HepG2 (cell line): ENCODE measurements at regions not wholly inside any gene's neighbourhood (a gene's known extent, or its start where the extent isn't known, plus 50 kb on each side); places are given as distances from the start of the nearest gene placed in this dataset.

Experiments
- ATAC-seq: fragments of 200-7000 bp; cut with Tn5 transposase; 3 replicates; pipeline ENCODE4 v1.9.1; 2020; ENCODE audit warnings: mild to moderate bottlenecking, moderate library complexity
- BruUV-seq: library from RNA; stranded (reverse); fragments of 400-500 nt; replicated peaks from 2 replicates; lab custom pipeline; 2021; lab: Mats Ljungman, UMichigan
- CTCF ChIA-PET: fragments of 300-600 bp; formaldehyde crosslinking; extraction: SDS; loops from one replicate; lab custom pipeline; 2021; ENCODE audit warnings: low total read pairs, inconsistent platforms, low intra/inter-chr PET ratio; lab: Yijun Ruan, JAX
- POLR2A ChIA-PET: fragments of 350-600 bp; sonication (Branson Sonifier 250); formaldehyde crosslinking; loops from one replicate; lab custom pipeline; 2020; ENCODE audit warnings: antibody characterized with exemption, inconsistent platforms; lab: Yijun Ruan, JAX
- DNase-seq: peaks from one replicate; pipeline ENCODE4 v3.0.0-alpha.2; 2015; ENCODE audit warnings: low spot score
- FAIRE-seq: peaks from 3 replicates; lab custom pipeline; 2011; peaks lifted over from hg19 to GRCh38; lab: Jason Lieb, UNC
- H2AFZ ChIP-seq: one replicate; pipeline ENCODE4 v1.6.1; 2011; ENCODE audit warnings: low read length, inconsistent platforms
- H3K27ac ChIP-seq: fragments of 300-600 bp; 3 replicates; pipeline ENCODE4 v1.8.0; 2011; ENCODE audit warnings: mixed run types, mild to moderate bottlenecking, mixed read lengths, low read length, inconsistent platforms; ENCODE audit not compliant: insufficient read depth; ENCODE audit errors: extremely low read length
- H3K27me3 ChIP-seq, 2 experiments: fragments of 200-600 bp in 1 of 2; 2 replicates in 1 of 2; 3 replicates in 1 of 2; pipeline versions ENCODE4 v1.6.0 to v1.8.0; 2011; ENCODE audit warnings: low read length in 2 of 2, mild to moderate bottlenecking in 2 of 2, moderate library complexity in 2 of 2, inconsistent platforms in 1 of 2; ENCODE audit not compliant: insufficient read depth in 2 of 2, control insufficient read depth in 1 of 2
- H3K36me3 ChIP-seq, 2 experiments: fragments of 200-600 bp in 1 of 2; replicated peaks in 1 of 2; 2 replicates in 1 of 2; 3 replicates in 1 of 2; pipeline versions ENCODE4 v1.5.1 to v1.8.0; 2011; ENCODE audit warnings: low read length in 2 of 2, inconsistent platforms in 1 of 2; ENCODE audit not compliant: insufficient read depth in 2 of 2, control insufficient read depth in 1 of 2
- H3K4me1 ChIP-seq: 2 replicates; pipeline ENCODE4 v1.5.1; 2012; ENCODE audit warnings: low read length, inconsistent platforms; ENCODE audit not compliant: insufficient read depth
- H3K4me2 ChIP-seq: 2 replicates; pipeline ENCODE4 v1.6.0; 2011; ENCODE audit warnings: low read depth, low read length, inconsistent platforms
- H3K4me3 ChIP-seq, 3 experiments: fragments of 200-600 bp in 1 of 3; sonication (generic), shearing (Covaris generic) in 1 of 3; replicated peaks in 1 of 3; 2 replicates each; pipeline ENCODE4 v1.5.1; 2011 to 2016; ENCODE audit warnings: low read length in 3 of 3, inconsistent platforms in 2 of 3, low read depth in 2 of 3, mild to moderate bottlenecking in 2 of 3, control low read depth in 1 of 3, mixed read lengths in 1 of 3; ENCODE audit not compliant: insufficient read depth in 1 of 3
- H3K79me2 ChIP-seq: one replicate; pipeline ENCODE4 v1.6.1; 2011; ENCODE audit warnings: low read length, inconsistent platforms; ENCODE audit not compliant: insufficient read depth
- H3K9ac ChIP-seq: 2 replicates; pipeline ENCODE4 v1.6.0; 2011; ENCODE audit warnings: mild to moderate bottlenecking, low read depth, low read length, inconsistent platforms; ENCODE audit not compliant: insufficient read depth
- H3K9me3 ChIP-seq: 2 replicates; pipeline ENCODE4 v1.5.1; 2012; ENCODE audit warnings: mild to moderate bottlenecking, low read length
- H4K20me1 ChIP-seq: 2 replicates; pipeline ENCODE4 v1.6.0; 2011; ENCODE audit warnings: inconsistent platforms, mild to moderate bottlenecking, low read length, moderate library complexity; ENCODE audit not compliant: insufficient read depth
- BCL6 ChIP-seq: IDR thresholded peaks from 2 replicates; pipeline ENCODE4 v1.6.1; 2016; ENCODE audit warnings: missing genetic modification reagents, missing compliant biosample characterization
- ELF1 ChIP-seq: sonication (generic); formaldehyde crosslinking; IDR thresholded peaks from 2 replicates; pipeline ENCODE4 v1.4.0; 2020; ENCODE audit warnings: missing genetic modification reagents
- SIN3B ChIP-seq: fragments of 150-350 bp; IDR thresholded peaks from 2 replicates; pipeline ENCODE4 v1.6.1; 2014; ENCODE audit warnings: low read length
- ZNF790 ChIP-seq: sonication (generic); formaldehyde crosslinking; IDR thresholded peaks from 2 replicates; pipeline ENCODE4 v1.8.0; 2022; ENCODE audit warnings: missing genetic modification reagents, mild to moderate bottlenecking, borderline replicate concordance
- WGBS: methylation state at CpG from one replicate; pipeline ENCODE4 v1.1.6; 2017; ENCODE audit warnings: low lambda C conversion rate; 5-methylcytosine and 5-hydroxymethylcytosine counted together
- in situ Hi-C: cut with HindIII; loops from 2 replicates; pipeline ENCODE4 v1.10.0; 2017; ENCODE audit warnings: low pct_unique_long_range_greater_than_20kb; ENCODE audit not compliant: extremely low pct_ligation_motif_present
- intact Hi-C: fragments of 100-400 bp; cut with micrococcal nuclease; formaldehyde crosslinking; loops from one replicate; pipeline ENCODE4 v1.10.0; 2022; ENCODE audit not compliant: unreplicated experiment
- TF ChIP-seq, protein P1 (sequence below): sonication (generic); formaldehyde crosslinking; IDR thresholded peaks from 2 replicates; pipeline ENCODE4 v1.5.0; 2020; ENCODE audit warnings: missing genetic modification reagents
- TF ChIP-seq, protein P2 (sequence below): sonication (generic); formaldehyde crosslinking; IDR thresholded peaks from 2 replicates; pipeline ENCODE4 v1.5.1; 2020; ENCODE audit warnings: mild to moderate bottlenecking, moderate library complexity, missing genetic modification reagents

DNA sequence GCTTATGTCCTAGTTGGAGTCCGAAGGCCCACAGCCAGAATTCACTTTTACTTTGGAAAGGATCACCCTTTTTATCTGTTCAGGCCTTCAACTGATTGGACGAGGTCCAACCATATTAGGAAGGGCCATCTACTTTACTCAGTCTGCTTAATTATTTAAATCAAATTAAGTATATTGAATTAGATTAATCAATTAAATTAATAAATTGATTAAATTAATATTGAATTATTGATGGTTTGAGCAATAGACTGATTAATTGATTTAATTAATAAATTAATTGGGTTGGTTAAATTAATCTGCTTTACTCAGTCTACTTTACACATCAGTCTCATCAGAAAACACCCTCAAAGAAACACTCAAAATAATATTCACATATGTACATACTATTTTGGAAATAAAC lies 816.9 kb upstream of the POT1 start (continued):
- TF ChIP-seq, protein P1, sequence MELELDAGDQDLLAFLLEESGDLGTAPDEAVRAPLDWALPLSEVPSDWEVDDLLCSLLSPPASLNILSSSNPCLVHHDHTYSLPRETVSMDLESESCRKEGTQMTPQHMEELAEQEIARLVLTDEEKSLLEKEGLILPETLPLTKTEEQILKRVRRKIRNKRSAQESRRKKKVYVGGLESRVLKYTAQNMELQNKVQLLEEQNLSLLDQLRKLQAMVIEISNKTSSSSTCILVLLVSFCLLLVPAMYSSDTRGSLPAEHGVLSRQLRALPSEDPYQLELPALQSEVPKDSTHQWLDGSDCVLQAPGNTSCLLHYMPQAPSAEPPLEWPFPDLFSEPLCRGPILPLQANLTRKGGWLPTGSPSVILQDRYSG (CRISPR knock-in tag), result no peak
- TF ChIP-seq, protein P2, sequence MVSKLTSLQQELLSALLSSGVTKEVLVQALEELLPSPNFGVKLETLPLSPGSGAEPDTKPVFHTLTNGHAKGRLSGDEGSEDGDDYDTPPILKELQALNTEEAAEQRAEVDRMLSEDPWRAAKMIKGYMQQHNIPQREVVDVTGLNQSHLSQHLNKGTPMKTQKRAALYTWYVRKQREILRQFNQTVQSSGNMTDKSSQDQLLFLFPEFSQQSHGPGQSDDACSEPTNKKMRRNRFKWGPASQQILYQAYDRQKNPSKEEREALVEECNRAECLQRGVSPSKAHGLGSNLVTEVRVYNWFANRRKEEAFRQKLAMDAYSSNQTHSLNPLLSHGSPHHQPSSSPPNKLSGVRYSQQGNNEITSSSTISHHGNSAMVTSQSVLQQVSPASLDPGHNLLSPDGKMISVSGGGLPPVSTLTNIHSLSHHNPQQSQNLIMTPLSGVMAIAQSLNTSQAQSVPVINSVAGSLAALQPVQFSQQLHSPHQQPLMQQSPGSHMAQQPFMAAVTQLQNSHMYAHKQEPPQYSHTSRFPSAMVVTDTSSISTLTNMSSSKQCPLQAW, result no peak
- TF ChIP-seq ELF1 (CRISPR knock-in tag) (no peak), BCL6 (CRISPR knock-in tag) (no peak)

- H3K9me3 ChIP-seq, result peaks cover 38% of the 10 kb centered on the region
- H3K36me3 ChIP-seq, result no peaks in the 10 kb centered on the region
- no peaks in the 10 kb centered on the region for H3K27me3 ChIP-seq
- no peak for FAIRE-seq
- H4K20me1 ChIP-seq, result no peaks in the 10 kb centered on the region
- TF ChIP-seq SIN3B, result no peak
- TF ChIP-seq ZNF790 (CRISPR knock-in tag), result no peak
- no peak overlapping the region for H2AFZ ChIP-seq
- no peak for ATAC-seq
- no peak overlapping the region for H3K4me3 ChIP-seq
- DNase-seq, result no peak
- no peak overlapping the region for H3K27ac ChIP-seq
- BruUV-seq, result no TSS peak
- no peaks in the 10 kb centered on the region for H3K4me1 ChIP-seq
- H3K4me2 ChIP-seq, result no peak overlapping the region
- intact Hi-C loops (no loop called here), in situ Hi-C loops (no loop called here)
- POLR2A ChIA-PET, result no interaction called here
- H3K9ac ChIP-seq, result no peak overlapping the region
- CTCF ChIA-PET, result no interaction called here
- no peaks in the 10 kb centered on the region for H3K79me2 ChIP-seq
- WGBS, result 0% methylated on average over 1 of the region's 1 CpG
Observed at GRCh38 chr7:125727215-125727614, 797.6 kb upstream of the POT1 start.
